ENCODE measurements at regions not wholly inside any gene's neighbourhood (a gene's known extent, or its start where the extent isn't known, plus 50 kb on each side); places are given as distances from the start of the nearest gene placed in this dataset.

DNA sequence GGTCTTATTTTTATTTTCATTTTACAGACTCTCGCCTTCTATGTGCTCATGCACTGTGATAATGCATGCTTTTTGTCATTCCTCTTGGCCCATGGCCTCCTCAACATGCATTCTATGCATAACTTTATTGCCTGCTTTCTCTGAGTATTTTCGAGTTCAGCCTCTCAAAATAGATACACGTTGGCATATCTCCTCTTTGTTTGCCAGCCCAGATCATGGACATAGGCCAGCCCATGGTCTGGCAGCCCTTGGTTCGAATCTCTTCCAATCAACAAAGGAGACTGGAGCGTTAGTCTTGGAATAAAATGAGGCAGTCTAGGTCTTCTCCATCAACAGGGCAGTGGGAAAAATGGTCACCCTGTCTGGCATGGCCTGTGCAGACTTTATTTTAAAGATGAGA is 279.5 kb upstream of the ADAMTS16 start:
- TF ChIP-seq EP300 (IDR thresholded peaks at IDR 0.05): no peak
- TF ChIP-seq, protein P1, sequence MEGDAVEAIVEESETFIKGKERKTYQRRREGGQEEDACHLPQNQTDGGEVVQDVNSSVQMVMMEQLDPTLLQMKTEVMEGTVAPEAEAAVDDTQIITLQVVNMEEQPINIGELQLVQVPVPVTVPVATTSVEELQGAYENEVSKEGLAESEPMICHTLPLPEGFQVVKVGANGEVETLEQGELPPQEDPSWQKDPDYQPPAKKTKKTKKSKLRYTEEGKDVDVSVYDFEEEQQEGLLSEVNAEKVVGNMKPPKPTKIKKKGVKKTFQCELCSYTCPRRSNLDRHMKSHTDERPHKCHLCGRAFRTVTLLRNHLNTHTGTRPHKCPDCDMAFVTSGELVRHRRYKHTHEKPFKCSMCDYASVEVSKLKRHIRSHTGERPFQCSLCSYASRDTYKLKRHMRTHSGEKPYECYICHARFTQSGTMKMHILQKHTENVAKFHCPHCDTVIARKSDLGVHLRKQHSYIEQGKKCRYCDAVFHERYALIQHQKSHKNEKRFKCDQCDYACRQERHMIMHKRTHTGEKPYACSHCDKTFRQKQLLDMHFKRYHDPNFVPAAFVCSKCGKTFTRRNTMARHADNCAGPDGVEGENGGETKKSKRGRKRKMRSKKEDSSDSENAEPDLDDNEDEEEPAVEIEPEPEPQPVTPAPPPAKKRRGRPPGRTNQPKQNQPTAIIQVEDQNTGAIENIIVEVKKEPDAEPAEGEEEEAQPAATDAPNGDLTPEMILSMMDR (IDR thresholded peaks at IDR 0.05): no peak
